HepG2 (cell line): ENCODE measurements at regions not wholly inside any gene's neighbourhood (a gene's known extent, or its start where the extent isn't known, plus 50 kb on each side); places are given as distances from the start of the nearest gene placed in this dataset.

ENCODE experiments used
- ATAC-seq: fragments of 200-7000 bp; cut with Tn5 transposase; 3 replicates; pipeline ENCODE4 v1.9.1; 2020; ENCODE audit warnings: mild to moderate bottlenecking, moderate library complexity
- BruUV-seq: library from RNA; stranded (reverse); fragments of 400-500 nt; replicated peaks from 2 replicates; lab custom pipeline; 2021; lab: Mats Ljungman, UMichigan
- CTCF ChIA-PET: fragments of 300-600 bp; formaldehyde crosslinking; extraction: SDS; loops from one replicate; lab custom pipeline; 2021; ENCODE audit warnings: low total read pairs, inconsistent platforms, low intra/inter-chr PET ratio; lab: Yijun Ruan, JAX
- POLR2A ChIA-PET: fragments of 350-600 bp; sonication (Branson Sonifier 250); formaldehyde crosslinking; loops from one replicate; lab custom pipeline; 2020; ENCODE audit warnings: antibody characterized with exemption, inconsistent platforms; lab: Yijun Ruan, JAX
- DNase-seq: peaks from one replicate; pipeline ENCODE4 v3.0.0-alpha.2; 2015; ENCODE audit warnings: low spot score
- FAIRE-seq: peaks from 3 replicates; lab custom pipeline; 2011; peaks lifted over from hg19 to GRCh38; lab: Jason Lieb, UNC
- H2AFZ ChIP-seq: one replicate; pipeline ENCODE4 v1.6.1; 2011; ENCODE audit warnings: low read length, inconsistent platforms
- H3K27ac ChIP-seq: fragments of 300-600 bp; 3 replicates; pipeline ENCODE4 v1.8.0; 2011; ENCODE audit warnings: mixed run types, mild to moderate bottlenecking, mixed read lengths, low read length, inconsistent platforms; ENCODE audit not compliant: insufficient read depth; ENCODE audit errors: extremely low read length
- H3K27me3 ChIP-seq, 2 experiments: fragments of 200-600 bp in 1 of 2; 2 replicates in 1 of 2; 3 replicates in 1 of 2; pipeline versions ENCODE4 v1.6.0 to v1.8.0; 2011; ENCODE audit warnings: low read length in 2 of 2, mild to moderate bottlenecking in 2 of 2, moderate library complexity in 2 of 2, inconsistent platforms in 1 of 2; ENCODE audit not compliant: insufficient read depth in 2 of 2, control insufficient read depth in 1 of 2
- H3K36me3 ChIP-seq, 2 experiments: fragments of 200-600 bp in 1 of 2; replicated peaks in 1 of 2; 2 replicates in 1 of 2; 3 replicates in 1 of 2; pipeline versions ENCODE4 v1.5.1 to v1.8.0; 2011; ENCODE audit warnings: low read length in 2 of 2, inconsistent platforms in 1 of 2; ENCODE audit not compliant: insufficient read depth in 2 of 2, control insufficient read depth in 1 of 2
- H3K4me1 ChIP-seq: 2 replicates; pipeline ENCODE4 v1.5.1; 2012; ENCODE audit warnings: low read length, inconsistent platforms; ENCODE audit not compliant: insufficient read depth
- H3K4me2 ChIP-seq: 2 replicates; pipeline ENCODE4 v1.6.0; 2011; ENCODE audit warnings: low read depth, low read length, inconsistent platforms
- H3K4me3 ChIP-seq, 3 experiments: fragments of 200-600 bp in 1 of 3; sonication (generic), shearing (Covaris generic) in 1 of 3; replicated peaks in 1 of 3; 2 replicates each; pipeline ENCODE4 v1.5.1; 2011 to 2016; ENCODE audit warnings: low read length in 3 of 3, inconsistent platforms in 2 of 3, low read depth in 2 of 3, mild to moderate bottlenecking in 2 of 3, control low read depth in 1 of 3, mixed read lengths in 1 of 3; ENCODE audit not compliant: insufficient read depth in 1 of 3
- H3K79me2 ChIP-seq: one replicate; pipeline ENCODE4 v1.6.1; 2011; ENCODE audit warnings: low read length, inconsistent platforms; ENCODE audit not compliant: insufficient read depth
- H3K9ac ChIP-seq: 2 replicates; pipeline ENCODE4 v1.6.0; 2011; ENCODE audit warnings: mild to moderate bottlenecking, low read depth, low read length, inconsistent platforms; ENCODE audit not compliant: insufficient read depth
- H3K9me3 ChIP-seq: 2 replicates; pipeline ENCODE4 v1.5.1; 2012; ENCODE audit warnings: mild to moderate bottlenecking, low read length
- H4K20me1 ChIP-seq: 2 replicates; pipeline ENCODE4 v1.6.0; 2011; ENCODE audit warnings: inconsistent platforms, mild to moderate bottlenecking, low read length, moderate library complexity; ENCODE audit not compliant: insufficient read depth
- NAIF1 ChIP-seq: sonication (generic); formaldehyde crosslinking; IDR thresholded peaks from 2 replicates; pipeline ENCODE4 v1.5.0; 2020; ENCODE audit warnings: mild to moderate bottlenecking, missing genetic modification reagents, borderline replicate concordance
- NFYC ChIP-seq: IDR thresholded peaks from 2 replicates; pipeline ENCODE4 v1.6.1; 2016; ENCODE audit warnings: missing genetic modification reagents, missing compliant biosample characterization
- PITX1 ChIP-seq: sonication (generic); formaldehyde crosslinking; IDR thresholded peaks from 2 replicates; pipeline ENCODE4 v1.5.1; 2020; ENCODE audit warnings: mild to moderate bottlenecking, missing genetic modification reagents
- RAD51 ChIP-seq: fragments of 450-650 bp; IDR thresholded peaks from 2 replicates; pipeline ENCODE4 v1.6.1; 2016; ENCODE audit warnings: borderline replicate concordance
- SMAD1 ChIP-seq: sonication (generic); formaldehyde crosslinking; IDR thresholded peaks from 2 replicates; pipeline ENCODE4 v1.4.0; 2020; ENCODE audit warnings: missing genetic modification reagents, low read depth, mild to moderate bottlenecking, borderline replicate concordance
- TEAD3 ChIP-seq: optimal IDR thresholded peaks from 2 replicates; pipeline ENCODE3; 2016; ENCODE audit warnings: borderline replicate concordance
- ZNF33B ChIP-seq: sonication (generic); formaldehyde crosslinking; IDR thresholded peaks from 2 replicates; pipeline ENCODE4 v1.5.1; 2020; ENCODE audit warnings: mild to moderate bottlenecking, missing genetic modification reagents
- ZNF605 ChIP-seq: sonication (generic); formaldehyde crosslinking; IDR thresholded peaks from 2 replicates; pipeline ENCODE4 v1.8.0; 2022; ENCODE audit warnings: mild to moderate bottlenecking, missing genetic modification reagents
- ZNF724P ChIP-seq: sonication (generic); formaldehyde crosslinking; IDR thresholded peaks from 2 replicates; pipeline ENCODE4 v1.8.0; 2022; ENCODE audit warnings: missing genetic modification reagents, borderline replicate concordance
- ZNF792 ChIP-seq: IDR thresholded peaks from 2 replicates; pipeline ENCODE4 v1.6.1; 2016
- WGBS: methylation state at CpG from one replicate; pipeline ENCODE4 v1.1.6; 2017; ENCODE audit warnings: low lambda C conversion rate; 5-methylcytosine and 5-hydroxymethylcytosine counted together
- in situ Hi-C: cut with HindIII; loops from 2 replicates; pipeline ENCODE4 v1.10.0; 2017; ENCODE audit warnings: low pct_unique_long_range_greater_than_20kb; ENCODE audit not compliant: extremely low pct_ligation_motif_present
- intact Hi-C: fragments of 100-400 bp; cut with micrococcal nuclease; formaldehyde crosslinking; loops from one replicate; pipeline ENCODE4 v1.10.0; 2022; ENCODE audit not compliant: unreplicated experiment
- TF ChIP-seq, protein P1 (sequence below): sonication (generic); formaldehyde crosslinking; IDR thresholded peaks from 2 replicates; pipeline ENCODE4; 2020; ENCODE audit warnings: missing genetic modification reagents, mild to moderate bottlenecking, borderline replicate concordance
- TF ChIP-seq, protein P2 (sequence below): sonication (generic); formaldehyde crosslinking; IDR thresholded peaks from 2 replicates; pipeline ENCODE4 v1.4.0; 2020; ENCODE audit warnings: missing genetic modification reagents

DNA sequence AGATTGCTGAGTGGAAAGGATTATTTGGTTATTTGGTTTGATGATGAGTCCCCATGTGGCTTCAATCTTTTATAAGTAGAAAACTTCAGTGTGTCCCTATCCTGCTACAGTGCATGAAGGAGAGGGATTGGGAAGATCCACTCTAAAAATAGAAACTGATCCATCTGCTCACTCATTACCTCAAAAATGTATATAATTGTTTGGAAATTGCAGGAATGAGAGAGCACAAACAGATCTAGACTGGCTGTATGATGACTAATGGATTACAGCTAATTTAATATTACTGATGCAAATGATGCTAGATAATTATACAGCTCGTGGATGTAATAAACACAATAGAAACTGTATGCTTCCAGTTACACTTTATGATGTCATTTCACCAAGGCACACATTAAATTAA lies 625.3 kb upstream of the PRR20A start:
- intact Hi-C loops = no loop called here
- Histone ChIP-seq H3K4me1 (no peaks in the 10 kb centered on the region), H3K4me2 (no peak overlapping the region), H2AFZ (no peak overlapping the region), H3K9me3 (peaks cover 60% of the 10 kb centered on the region), H3K36me3 (no peaks in the 10 kb centered on the region), H3K27me3 (no peaks in the 10 kb centered on the region), H3K4me3 (no peak overlapping the region), H4K20me1 (no peaks in the 10 kb centered on the region), H3K9ac (no peak overlapping the region), H3K79me2 (no peaks in the 10 kb centered on the region), H3K27ac (no peak overlapping the region)
- TF ChIP-seq ZNF605 = no peak
- TF ChIP-seq PITX1 (CRISPR knock-in tag) = no peak
- TF ChIP-seq ZNF792 = no peak
- no peak for TF ChIP-seq ZNF724P (CRISPR knock-in tag)
- TF ChIP-seq NAIF1 = no peak
- FAIRE-seq (no peak), DNase-seq (no peak), ATAC-seq (no peak)
- ChIA-PET POLR2A (no interaction called here), CTCF (no interaction called here)
- 0% methylated on average over 1 of the region's 1 CpG for WGBS
- no TSS peak for BruUV-seq
- in situ Hi-C loops = no loop called here

DNA sequence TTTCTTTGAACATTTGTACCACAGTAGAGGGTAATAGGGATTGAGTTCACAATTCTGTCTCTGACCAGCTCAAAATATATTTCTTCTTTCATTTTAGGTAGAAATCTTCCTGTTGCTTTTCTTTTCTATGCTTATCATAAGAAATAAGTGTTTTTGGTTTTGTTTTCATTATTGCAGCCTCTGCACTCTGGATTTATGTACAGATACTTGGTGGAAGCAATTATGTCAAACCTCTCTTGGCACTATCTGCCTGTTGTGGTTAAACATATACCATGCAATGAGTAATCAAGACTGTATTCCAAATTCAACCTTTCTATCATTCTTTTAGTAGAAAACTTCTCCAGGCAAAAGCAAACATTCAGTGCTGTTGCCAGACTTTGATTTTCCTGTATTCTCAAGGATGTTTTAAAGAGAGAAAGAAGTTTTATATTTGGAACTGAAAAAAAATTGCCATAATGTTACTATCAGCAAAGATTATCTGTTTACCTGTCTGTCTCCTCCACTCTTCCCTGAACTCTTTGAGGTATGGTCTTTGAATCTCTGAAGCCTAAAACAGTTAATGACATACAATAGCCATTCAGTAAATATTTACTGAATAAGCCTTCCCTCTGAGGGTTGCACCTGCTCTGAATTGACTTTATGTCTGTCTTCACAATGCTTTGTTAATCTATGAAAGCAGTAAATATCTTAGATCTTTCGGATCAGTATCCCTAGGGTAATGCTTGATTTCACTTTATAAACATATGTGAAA lies 612.5 kb upstream of the PRR20A start:
- H3K27ac ChIP-seq = no peak overlapping the region
- ATAC-seq = no peak
- H3K4me2 ChIP-seq = no peak overlapping the region
- no peak overlapping the region for H3K4me3 ChIP-seq
- no peak for FAIRE-seq
- DNase-seq = no peak
- no peak overlapping the region for H2AFZ ChIP-seq
- H3K27me3 ChIP-seq = no peaks in the 10 kb centered on the region
- no peaks in the 10 kb centered on the region for H3K36me3 ChIP-seq
- H3K4me1 ChIP-seq = no peaks in the 10 kb centered on the region
- in situ Hi-C loops (no loop called here), intact Hi-C loops (no loop called here)
- no TSS peak for BruUV-seq
- no peaks in the 10 kb centered on the region for H3K79me2 ChIP-seq
- no peaks in the 10 kb centered on the region for H4K20me1 ChIP-seq
- H3K9ac ChIP-seq = no peak overlapping the region
- ChIA-PET CTCF (no interaction called here), POLR2A (no interaction called here)
- peaks cover 55% of the 10 kb centered on the region for H3K9me3 ChIP-seq
- WGBS = 0% methylated on average over 1 of the region's 1 CpG
- TF ChIP-seq, protein P1, sequence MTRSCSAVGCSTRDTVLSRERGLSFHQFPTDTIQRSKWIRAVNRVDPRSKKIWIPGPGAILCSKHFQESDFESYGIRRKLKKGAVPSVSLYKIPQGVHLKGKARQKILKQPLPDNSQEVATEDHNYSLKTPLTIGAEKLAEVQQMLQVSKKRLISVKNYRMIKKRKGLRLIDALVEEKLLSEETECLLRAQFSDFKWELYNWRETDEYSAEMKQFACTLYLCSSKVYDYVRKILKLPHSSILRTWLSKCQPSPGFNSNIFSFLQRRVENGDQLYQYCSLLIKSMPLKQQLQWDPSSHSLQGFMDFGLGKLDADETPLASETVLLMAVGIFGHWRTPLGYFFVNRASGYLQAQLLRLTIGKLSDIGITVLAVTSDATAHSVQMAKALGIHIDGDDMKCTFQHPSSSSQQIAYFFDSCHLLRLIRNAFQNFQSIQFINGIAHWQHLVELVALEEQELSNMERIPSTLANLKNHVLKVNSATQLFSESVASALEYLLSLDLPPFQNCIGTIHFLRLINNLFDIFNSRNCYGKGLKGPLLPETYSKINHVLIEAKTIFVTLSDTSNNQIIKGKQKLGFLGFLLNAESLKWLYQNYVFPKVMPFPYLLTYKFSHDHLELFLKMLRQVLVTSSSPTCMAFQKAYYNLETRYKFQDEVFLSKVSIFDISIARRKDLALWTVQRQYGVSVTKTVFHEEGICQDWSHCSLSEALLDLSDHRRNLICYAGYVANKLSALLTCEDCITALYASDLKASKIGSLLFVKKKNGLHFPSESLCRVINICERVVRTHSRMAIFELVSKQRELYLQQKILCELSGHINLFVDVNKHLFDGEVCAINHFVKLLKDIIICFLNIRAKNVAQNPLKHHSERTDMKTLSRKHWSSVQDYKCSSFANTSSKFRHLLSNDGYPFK (CRISPR knock-in tag) = no peak
- TF ChIP-seq SMAD1 = no peak
- no peak for TF ChIP-seq ZNF33B (CRISPR knock-in tag)
- no peak for TF ChIP-seq TEAD3
- TF ChIP-seq, protein P2, sequence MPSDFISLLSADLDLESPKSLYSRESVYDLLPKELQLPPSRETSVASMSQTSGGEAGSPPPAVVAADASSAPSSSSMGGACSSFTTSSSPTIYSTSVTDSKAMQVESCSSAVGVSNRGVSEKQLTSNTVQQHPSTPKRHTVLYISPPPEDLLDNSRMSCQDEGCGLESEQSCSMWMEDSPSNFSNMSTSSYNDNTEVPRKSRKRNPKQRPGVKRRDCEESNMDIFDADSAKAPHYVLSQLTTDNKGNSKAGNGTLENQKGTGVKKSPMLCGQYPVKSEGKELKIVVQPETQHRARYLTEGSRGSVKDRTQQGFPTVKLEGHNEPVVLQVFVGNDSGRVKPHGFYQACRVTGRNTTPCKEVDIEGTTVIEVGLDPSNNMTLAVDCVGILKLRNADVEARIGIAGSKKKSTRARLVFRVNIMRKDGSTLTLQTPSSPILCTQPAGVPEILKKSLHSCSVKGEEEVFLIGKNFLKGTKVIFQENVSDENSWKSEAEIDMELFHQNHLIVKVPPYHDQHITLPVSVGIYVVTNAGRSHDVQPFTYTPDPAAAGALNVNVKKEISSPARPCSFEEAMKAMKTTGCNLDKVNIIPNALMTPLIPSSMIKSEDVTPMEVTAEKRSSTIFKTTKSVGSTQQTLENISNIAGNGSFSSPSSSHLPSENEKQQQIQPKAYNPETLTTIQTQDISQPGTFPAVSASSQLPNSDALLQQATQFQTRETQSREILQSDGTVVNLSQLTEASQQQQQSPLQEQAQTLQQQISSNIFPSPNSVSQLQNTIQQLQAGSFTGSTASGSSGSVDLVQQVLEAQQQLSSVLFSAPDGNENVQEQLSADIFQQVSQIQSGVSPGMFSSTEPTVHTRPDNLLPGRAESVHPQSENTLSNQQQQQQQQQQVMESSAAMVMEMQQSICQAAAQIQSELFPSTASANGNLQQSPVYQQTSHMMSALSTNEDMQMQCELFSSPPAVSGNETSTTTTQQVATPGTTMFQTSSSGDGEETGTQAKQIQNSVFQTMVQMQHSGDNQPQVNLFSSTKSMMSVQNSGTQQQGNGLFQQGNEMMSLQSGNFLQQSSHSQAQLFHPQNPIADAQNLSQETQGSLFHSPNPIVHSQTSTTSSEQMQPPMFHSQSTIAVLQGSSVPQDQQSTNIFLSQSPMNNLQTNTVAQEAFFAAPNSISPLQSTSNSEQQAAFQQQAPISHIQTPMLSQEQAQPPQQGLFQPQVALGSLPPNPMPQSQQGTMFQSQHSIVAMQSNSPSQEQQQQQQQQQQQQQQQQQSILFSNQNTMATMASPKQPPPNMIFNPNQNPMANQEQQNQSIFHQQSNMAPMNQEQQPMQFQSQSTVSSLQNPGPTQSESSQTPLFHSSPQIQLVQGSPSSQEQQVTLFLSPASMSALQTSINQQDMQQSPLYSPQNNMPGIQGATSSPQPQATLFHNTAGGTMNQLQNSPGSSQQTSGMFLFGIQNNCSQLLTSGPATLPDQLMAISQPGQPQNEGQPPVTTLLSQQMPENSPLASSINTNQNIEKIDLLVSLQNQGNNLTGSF (CRISPR knock-in tag) = no peak
- no peak for TF ChIP-seq RAD51
- TF ChIP-seq NFYC (CRISPR knock-in tag) = no peak
